GM13976 (cell line): ENCODE measurements at regions not wholly inside any gene's neighbourhood (a gene's known extent, or its start where the extent isn't known, plus 50 kb on each side); places are given as distances from the start of the nearest gene placed in this dataset.

Experiments used
- DNase-seq: peaks from one replicate; pipeline ENCODE4 v3.0.0; 2012; ENCODE audit warnings: low spot score
- in situ Hi-C: fragments of 300-500 bp; cut with MboI; formaldehyde crosslinking; loops from one replicate; pipeline ENCODE4 v1.12.0; 2022; ENCODE audit warnings: low sequenced_read_pairs, mixed read lengths, inconsistent platforms; ENCODE audit not compliant: unreplicated experiment
- TF ChIP-seq, protein P1 (sequence below): IDR thresholded peaks from 2 replicates; pipeline ENCODE4 v1.5.1; 2012; ENCODE audit warnings: borderline replicate concordance, mild to moderate bottlenecking; ENCODE audit not compliant: insufficient read depth; ENCODE audit errors: extremely low read depth, missing control alignments, control extremely low read depth

DNA sequence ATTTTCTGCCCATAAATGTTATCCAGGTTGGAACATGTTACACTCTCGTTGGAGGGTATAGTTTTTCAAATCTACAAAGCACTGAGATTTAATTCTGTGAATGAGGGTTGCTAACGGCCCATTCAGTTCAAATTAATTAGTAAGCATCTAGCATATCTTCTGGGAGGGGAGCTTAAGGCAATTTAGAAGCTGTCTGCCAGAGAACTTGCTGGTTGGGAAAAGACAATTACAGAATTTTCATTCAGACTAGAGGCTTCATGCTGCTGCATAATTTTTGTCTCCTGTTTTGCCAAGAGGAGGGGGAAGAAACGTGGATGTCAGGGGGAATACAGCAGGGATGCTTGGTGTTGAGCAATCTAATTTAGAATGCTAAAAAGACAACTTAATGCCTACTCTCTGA is 268.3 kb upstream of the FAM83B start:
- in situ Hi-C loops, result no loop called here
- DNase-seq, result no peak
- TF ChIP-seq, protein P1, sequence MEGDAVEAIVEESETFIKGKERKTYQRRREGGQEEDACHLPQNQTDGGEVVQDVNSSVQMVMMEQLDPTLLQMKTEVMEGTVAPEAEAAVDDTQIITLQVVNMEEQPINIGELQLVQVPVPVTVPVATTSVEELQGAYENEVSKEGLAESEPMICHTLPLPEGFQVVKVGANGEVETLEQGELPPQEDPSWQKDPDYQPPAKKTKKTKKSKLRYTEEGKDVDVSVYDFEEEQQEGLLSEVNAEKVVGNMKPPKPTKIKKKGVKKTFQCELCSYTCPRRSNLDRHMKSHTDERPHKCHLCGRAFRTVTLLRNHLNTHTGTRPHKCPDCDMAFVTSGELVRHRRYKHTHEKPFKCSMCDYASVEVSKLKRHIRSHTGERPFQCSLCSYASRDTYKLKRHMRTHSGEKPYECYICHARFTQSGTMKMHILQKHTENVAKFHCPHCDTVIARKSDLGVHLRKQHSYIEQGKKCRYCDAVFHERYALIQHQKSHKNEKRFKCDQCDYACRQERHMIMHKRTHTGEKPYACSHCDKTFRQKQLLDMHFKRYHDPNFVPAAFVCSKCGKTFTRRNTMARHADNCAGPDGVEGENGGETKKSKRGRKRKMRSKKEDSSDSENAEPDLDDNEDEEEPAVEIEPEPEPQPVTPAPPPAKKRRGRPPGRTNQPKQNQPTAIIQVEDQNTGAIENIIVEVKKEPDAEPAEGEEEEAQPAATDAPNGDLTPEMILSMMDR, result no peak

DNA sequence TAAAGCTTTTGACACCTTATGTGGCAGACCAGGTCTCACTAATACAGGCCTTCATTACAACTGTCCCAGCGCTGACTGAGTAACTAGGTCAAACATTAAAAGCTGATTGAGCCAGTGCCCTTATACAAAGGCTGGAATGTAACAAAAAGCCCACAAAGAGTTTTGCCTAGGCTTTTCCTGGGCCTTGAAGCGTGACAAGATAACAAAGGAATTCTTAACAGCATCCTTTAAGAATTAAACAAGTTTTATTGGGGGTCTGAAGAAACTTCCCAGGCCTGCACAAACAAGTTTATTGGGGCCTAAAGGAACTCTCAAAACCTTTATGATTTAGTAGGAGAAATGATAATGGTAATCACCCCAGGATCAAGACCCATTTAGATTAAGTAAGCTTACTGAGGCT is 267.6 kb upstream of the FAM83B start:
- TF ChIP-seq, protein P1, result no peak
- in situ Hi-C loops, result no loop called here
- no peak for DNase-seq

DNA sequence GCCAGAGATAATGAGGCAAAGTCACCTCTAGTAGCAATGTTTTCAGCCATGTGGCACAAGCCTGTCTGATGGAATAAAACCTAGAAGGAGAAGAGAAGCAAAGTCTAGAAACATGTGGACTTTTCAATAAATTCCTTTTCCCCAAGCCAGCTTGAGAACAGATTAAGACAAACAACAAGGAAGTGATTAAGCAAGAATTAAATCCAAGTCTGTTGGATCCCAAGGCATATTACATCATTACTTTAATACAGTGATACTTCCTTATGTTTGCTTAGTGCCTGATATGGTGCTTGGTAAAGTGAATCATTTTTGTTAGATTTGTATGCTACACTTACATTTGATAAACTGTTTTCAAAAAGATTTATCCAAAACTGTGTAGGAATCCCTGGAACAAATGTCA is 260.3 kb upstream of the FAM83B start:
- no peak for DNase-seq
- in situ Hi-C loops, result no loop called here
- TF ChIP-seq, protein P1, result no peak

DNA sequence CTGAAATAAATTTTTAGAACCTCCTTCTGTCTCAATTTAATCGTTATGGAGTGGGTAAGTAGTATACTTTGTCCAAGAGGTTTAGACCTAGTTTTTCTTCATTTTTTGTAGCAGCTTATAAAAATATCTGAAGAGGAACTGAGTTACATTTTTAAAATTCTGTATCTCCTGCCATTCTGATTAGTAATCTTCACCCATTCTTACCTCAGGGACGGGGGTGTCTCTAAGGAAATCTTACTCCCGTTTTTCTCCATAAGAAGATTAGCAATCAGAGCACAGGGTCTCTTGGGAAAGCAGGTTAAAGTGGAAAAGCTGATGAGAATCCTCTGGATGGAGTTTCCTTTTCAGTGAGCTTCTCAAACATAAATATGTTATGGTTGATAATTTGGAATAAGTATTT is 259.3 kb upstream of the FAM83B start:
- DNase-seq, result no peak
- in situ Hi-C loops, result no loop called here
- TF ChIP-seq, protein P1, result no peak

DNA sequence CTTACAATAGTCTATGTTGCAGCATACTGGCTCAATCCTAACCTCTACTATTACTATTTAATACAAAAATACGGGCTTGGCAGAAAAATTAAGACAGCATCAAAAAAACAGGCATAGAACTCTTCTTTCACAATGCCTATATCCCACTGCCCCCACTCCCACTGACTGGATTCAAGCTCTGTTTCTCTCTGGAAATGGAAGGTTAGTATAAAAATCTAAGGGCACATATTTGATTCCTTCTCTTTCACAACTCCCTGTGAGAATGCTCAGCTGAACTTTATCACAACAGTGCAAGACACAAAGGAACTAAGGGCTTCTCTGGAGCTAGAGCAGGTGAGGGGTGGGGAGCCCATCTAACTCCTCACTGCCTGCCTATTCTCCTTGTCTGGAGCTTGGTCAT is 258.4 kb upstream of the FAM83B start:
- in situ Hi-C loops, result no loop called here
- TF ChIP-seq, protein P1, result no peak

DNA sequence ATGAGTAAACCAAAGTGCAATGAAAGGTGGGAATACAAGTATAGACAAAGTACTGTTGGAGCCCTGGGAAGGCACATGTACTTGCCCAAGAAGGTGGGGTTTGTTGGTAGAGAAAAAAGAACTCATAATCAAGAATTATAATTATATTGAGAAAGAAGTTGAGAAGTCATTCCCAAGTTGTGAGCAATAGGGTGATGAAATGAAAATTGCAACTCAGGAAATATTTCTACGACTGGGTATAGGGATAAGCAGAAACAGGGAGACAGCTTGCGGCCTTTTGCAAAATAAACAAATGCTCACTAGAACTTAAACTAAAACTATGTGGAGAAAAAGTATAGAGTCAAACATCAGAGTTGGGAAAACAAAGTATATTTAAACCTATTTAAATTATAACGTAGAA is 250.7 kb upstream of the FAM83B start:
- in situ Hi-C loops, result no loop called here
- TF ChIP-seq, protein P1, result no peak
- DNase-seq, result no peak

More for the DNA sequence above, 258.4 kb upstream of the FAM83B start:
- no peak for DNase-seq

DNA sequence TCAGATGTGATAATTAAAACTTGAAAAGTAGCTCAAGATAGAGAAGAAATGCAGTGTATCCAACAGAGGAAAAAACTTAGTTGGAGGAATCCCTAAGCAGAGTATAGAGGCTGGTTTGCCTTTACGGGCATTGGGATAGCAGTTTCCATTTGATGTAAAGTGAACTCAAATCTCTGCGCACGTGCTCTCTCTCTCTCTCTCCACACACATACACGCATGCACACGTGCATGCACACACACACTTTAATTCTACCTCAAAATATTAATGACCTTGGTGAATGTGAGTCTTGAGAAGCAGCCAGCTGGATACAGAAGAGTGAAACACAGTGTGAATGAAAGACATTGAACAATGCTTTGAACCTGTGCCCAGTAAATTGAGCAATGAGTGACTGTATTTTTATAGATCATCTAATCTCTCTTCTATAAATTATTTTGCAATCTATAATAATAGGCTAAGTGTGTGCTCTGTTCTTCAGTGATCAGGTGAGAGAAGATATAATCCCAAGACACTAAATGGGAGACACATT is 247.7 kb upstream of the FAM83B start:
- no peak for DNase-seq
- TF ChIP-seq, protein P1, result no peak
- in situ Hi-C loops, result no loop called here
